Hematopoietic multipotent progenitor cell treated with erythropoietin and hydrocortisone succinate and interleukin-3 and kit ligand, for 4 days (in vitro differentiated cells): ENCODE measurements at regions not wholly inside any gene's neighbourhood (a gene's known extent, or its start where the extent isn't known, plus 50 kb on each side); places are given as distances from the start of the nearest gene placed in this dataset.
"Not testable (repeated sequence)": the region's sequence is repeated elsewhere in the genome, so short reads cannot be mapped to it uniquely, and the experiment has no call there.

ENCODE experiments used
- DNase-seq: peaks from one replicate; pipeline ENCODE4 v3.0.0-alpha.2; 2015

DNA sequence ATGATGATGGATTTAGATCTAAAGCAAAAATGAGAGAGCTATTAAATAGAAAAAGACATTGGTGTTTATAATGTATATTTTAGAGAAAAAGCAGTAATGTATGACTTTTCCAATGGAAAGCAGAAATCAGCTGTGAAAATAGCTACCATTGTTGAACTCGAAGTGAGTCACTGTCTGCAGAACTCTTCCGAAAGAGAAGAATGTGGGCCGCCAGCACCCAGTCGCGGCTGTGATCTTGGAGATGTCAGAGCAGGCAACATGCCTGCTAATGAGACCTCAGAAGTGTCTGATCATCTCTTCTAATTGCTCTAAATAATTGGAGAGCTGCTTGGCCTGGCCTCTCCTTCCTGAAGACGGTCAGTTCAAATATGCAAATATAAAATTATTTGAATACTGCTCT, 333.6 kb upstream of the RUNX1 start:
- DNase-seq: no peak

DNA sequence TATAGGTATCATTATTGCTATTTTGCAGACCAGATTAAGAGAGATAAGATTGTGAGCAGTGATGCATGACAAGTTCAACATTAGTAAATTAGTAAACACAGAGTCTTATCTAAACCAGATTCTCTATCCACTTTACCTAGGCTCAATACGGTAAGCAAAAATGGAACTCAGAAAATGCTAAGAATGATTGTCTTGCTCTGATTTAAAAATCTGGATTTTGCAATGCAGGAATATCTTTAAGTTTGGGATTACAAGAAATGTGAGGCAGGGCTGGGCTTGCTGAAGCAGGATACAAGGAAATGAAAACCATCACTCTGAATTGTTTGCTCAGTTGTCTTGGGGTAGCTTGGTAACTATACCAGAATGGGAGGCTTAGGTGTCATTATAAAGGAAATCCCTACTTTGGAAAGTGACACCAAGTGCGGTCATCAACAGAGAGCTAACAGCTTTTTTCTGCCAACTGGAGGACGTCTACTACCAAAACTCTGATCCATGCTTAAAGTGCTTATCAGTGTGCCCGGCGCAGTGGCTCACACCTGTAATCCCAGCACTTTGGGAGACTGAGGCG, 332.7 kb upstream of the RUNX1 start:
- no peak for DNase-seq

DNA sequence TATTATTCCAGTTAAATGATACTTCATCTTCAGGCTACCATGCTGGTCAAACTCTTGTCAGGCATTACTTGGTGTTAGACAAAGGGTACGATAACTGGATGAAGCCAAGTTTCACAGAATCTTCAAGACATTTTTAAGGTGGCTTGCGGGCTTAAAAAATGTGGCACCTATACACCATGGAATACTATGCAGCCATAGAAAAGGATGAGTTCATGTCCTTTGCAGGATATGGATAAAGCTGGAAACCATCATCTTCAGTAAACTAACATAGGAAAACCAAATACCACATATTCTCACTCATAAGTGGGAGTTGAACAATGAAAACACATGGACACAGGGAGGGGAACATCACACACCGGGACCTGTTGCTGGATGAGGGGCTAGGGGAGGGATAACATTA, 331.2 kb upstream of the RUNX1 start:
- DNase-seq: not testable (repeated sequence)

DNA sequence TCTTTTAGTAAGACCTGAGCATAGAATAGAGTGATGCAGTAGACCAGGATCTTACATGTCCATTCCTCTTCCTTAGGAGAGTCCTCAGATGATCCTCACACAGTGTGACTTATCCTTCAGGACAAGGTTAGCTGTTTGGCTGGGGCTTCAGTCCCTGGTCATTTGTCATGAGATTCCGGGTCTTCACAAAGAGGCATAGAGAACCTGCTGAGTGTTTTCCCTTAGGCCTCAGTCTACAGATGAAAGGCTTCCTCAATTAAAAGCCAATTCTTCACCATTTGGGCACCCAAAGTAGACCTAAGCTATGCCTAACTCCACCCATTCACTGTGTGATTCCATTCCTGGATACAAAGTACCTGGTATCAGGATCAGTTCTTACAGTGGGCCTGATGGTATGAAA, 329.8 kb upstream of the RUNX1 start:
- DNase-seq: no peak

DNA sequence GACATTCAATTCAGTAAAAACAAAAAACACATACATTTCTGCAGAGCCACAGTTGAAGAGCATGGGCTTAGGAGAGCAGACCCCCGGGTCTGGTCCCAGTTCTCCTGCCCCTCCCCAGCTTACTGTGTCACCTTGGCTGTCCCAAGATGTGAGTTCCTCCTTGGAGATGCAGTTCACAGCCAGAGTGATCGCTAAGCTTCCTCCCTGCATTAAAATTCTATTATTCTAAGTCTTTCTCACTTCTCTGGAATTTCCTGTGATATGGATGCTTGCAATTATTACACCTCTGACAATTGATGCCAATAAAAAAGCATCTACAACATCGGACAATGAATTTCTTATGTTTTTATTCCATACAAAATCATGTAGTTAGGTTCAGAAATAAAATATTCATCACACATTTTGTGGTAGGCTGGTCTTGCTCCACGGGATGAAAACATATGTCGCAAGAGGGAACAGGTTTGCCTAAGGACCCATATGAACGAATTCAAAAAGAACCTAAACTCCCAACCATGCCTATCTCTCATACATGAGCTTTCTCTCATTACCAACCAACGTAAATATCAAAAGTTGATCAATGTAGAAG, 328.5 kb upstream of the RUNX1 start:
- DNase-seq: no peak

DNA sequence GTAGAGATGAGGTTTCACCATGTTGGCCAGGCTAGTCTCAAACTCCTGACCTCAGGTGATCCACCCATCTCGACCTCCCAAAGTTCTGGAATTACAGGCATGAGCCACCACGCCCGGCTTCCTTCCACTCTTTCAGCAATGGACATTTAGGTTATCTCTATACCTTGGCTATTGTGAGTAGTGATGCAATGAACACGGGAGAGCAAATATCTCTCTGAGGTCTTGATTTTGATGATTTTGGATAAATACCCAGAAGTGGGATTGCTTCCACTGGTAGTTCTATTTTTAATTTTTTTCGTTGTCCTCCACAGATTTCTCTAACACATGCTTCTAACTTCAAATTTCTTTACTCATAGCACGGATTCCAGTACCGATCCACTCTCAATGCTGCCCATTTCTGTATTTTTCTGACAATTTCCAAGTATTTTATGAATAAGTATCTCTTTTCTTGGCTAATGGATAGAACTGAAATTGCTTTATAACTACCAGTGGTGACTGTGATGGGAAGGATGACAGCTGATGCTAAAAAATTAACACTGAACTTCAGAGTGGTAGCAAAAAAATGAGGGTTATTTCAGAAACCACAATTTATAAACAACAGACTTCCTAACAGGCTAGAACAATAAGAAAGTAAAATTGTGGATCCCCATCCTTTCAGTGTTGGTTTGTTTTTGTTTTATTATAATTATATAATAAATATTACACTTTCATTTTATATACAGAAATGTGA, 327.5 kb upstream of the RUNX1 start:
- DNase-seq: no peak

DNA sequence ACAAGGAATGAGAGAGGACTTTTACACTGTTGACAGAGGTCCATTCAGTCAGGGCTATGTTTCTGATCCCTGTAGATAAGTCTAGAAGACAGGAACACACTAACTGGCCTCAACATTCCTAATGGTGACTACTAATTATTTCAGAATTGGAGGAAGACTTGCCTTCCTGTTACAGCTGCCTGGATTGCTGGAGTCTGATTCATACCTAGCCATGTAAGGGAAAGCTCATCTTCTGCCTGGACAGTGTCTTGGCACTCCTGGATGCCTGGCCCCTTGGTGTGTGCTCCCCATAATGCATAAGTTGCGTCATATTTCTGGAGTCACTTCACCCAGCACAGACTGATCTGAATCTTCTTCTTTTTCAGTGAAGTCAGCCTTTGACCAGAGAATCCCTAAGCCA, 326.0 kb upstream of the RUNX1 start:
- DNase-seq: no peak

DNA sequence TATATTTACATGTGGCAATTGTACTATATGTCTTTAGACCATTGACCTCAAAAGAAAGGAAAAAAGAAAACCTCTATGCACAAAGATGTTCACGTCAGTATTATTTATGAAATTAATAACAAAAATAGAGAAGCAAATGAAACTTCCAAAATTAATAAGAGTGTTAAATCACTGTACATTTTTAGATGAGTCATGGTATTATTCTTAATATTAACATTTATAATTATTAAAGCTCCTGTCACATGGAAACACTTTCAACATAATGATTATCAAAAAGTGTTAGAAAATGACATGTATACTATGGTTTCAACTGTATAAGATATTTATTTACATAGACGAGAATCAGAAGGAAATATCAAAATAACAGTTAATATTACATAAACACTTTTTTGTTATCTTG, 324.9 kb upstream of the RUNX1 start:
- DNase-seq: no peak

DNA sequence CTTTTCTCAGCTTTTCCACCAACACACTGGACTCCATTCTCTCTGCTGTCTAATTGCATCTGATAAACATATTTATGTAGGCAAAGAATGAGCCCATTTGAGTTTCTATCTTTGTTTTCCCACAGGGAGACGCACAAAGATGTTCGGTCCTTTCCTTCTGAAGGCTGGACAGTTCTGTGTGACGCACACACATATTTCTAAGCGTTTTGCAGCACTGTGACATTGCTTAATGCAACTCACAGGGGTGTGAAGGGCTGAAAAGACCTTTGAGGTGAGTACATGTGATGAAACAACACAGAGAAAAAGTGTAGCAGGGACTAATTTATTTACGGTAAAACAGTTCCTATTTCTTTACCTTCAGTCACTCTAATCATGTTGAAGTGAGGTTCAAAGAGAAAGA, 323.1 kb upstream of the RUNX1 start:
- DNase-seq: no peak

DNA sequence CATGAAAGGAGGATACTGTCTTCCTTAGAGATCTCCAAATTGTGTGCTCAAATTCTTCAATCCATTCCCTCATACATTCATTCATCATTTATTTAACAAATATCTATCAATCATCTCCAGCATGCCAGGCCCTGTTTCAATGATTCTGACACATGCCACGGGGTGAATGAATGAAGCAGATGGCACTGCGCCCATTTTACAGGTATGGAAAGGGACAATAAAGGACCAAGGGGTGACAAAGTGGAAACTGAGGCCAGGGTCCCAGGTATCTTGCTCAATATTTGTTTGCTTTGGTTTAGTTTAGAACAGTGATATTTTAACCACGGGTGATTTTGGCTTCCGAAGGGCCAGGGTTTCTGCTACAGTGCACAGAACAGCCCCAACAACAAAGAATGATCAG, 321.6 kb upstream of the RUNX1 start:
- DNase-seq: no peak

DNA sequence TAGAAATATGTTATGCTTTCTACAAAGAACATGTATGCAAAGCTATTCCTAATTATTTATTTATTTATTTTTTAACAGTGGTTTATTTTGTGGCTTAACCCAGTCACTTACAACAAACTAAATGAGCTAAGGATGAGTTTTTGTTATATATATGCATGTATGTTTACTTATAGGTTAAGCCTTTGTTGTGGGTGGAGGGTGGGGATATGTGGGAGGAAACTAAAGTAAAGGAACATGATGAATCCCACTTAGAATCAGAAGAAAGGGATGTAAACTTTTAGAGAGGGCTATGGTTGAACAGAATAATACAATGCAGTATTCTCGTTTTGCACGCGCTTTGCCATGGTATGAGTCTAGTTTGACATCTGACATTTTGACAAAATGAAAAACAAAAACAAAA, 321.0 kb upstream of the RUNX1 start:
- DNase-seq: no peak

DNA sequence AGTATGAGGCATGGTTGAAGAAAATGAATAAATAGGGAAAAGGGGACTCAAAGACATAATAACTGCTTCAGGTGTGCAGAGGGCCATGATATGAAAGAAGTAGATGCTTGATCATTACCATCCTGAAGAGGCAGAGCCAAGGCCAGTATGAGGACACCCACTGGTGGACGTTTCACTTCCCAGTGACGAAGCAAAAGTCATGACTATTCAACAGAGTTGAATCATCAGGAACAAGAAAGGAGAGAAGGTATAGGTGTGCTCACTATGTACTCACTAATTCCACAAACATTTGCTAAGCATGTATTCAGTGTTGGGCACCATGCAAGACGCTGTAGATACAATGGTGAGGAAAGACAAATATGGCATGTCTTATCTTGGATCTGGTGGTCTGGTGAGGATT, 319.2 kb upstream of the RUNX1 start:
- no peak for DNase-seq

DNA sequence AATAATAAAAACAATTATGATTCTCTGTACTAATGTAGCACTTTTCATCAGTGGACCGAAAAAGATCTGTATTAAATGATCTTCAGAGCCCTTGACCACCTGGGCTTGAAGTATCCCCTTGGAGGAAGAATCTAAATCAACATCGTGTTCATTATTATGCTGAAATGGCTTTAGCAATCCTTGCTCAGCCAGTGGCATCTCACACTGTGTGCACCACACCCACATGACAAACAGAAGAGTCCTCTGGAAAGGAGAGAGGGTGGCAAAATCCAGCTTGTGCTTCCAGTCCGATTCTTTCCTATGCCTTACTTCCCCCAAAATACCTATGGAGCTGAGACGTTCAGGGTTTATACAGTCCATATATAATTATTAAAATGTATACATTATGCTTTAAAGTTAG, 318.5 kb upstream of the RUNX1 start:
- no peak for DNase-seq

DNA sequence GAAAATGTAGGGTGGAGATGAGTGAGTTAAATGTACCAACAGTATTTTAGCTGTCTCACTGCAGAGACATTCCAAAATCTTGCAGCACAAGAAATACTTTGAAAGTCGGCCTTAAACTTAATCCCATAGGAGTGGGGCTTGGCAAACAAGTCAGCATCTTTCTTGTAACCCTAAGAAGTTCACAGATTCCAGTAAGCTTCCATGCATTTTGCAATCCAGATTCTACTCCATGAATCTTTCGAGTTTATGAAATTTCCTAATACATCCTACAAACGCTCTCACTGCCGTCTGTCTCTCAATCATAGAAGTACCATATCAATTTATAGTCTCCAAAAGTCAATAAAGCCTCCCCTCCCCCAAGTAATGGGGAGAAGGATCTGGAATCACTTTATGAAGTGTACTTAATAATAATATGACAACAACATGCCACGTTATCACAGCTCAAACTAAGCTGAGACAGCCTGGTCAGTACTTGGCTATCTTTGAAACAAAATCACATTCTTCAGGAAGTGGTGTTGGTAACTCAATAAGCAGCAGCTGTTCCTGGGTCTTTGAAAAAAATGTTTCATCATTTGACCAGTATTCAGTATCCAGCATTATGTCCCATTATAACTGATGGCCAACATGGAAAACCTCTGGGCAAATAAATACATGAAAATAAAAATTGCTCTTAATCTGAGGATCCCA, 317.4 kb upstream of the RUNX1 start:
- no peak for DNase-seq

DNA sequence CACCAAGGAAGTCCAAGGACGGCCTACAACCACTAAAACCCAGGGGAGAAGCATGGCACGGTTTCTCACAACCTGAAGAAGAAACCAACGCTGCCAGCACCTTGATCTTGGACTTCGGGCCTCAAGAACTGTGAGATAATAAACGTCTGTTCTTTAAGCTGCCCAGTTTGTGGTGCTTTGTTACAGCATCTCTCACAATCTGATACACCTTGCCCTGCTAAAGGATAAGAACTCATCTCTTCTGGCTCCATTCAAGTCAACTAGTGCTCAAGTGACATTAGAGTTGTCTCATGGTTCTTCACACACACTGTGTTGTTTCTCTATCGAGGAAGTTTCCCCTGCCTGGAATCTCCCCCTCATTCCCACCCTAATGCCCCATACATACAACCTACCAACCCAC, 314.4 kb upstream of the RUNX1 start:
- no peak for DNase-seq

DNA sequence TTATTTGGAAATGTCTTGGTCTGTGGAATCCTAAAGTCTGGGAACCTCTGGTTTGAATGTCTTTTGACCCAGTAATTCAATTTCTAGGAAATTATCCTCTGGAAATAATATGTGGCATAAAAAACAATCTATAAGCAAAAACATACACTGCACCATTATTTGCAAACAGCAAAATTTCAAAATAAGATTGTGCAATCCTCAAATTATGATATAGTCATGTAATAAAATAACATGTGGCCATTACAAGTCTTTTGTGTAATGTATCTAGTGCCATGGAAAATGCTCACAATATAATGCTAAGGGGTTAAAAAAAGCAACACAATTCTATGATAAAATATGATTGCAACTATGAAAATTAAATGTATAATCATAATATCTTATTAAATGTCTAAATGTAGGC, 312.9 kb upstream of the RUNX1 start:
- DNase-seq: no peak

DNA sequence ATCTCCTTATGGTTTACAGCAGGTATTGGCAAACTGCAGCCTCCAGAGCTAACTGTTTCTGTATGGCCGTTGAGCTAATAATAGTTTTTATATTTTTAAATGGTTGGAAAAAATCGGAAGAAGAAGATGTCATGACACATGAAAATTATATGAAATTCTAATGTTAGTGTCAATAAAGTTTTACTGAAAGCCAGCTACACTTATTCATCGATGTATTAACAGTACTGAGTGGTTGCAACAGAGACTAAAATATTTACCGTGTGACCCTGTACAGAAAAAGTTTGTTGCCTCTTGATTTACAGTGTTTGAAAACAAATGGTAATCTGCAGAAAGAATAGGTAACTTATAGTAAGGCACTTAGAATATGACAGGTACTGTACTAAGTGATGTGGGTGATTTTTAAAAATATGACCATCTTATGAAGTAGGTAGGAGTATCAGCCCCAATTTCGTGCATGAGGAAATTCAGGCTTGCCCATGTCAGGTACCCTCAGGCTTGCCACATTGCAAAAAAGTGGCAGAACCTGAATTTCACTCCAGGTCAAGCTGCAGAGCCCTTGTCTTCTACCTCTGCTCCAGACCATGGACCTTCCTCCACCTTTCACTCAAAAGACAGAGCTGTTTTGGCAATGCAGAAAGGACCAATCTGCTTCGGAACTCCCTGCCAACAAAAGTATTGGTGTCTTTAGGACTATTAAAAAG, 311.9 kb upstream of the RUNX1 start:
- DNase-seq: no peak

DNA sequence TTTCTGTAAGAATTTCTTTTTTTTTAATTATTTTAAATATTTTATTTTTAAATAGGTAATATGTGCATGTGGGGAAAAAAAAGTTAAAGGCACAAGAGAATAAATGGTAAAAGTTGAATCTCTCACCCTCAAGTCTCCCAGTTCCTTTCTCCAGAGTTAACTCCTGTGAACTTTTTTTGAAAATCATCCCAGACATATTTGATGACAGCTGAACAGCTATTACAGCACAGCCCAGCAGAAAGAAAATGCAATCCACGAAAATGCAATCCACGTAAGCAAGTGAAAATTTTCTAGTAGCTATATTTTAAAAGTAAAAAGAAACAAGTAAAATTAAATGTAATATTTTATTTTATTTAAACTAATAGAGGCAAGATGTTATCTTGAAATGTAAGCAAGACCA, 310.0 kb upstream of the RUNX1 start:
- DNase-seq: no peak

DNA sequence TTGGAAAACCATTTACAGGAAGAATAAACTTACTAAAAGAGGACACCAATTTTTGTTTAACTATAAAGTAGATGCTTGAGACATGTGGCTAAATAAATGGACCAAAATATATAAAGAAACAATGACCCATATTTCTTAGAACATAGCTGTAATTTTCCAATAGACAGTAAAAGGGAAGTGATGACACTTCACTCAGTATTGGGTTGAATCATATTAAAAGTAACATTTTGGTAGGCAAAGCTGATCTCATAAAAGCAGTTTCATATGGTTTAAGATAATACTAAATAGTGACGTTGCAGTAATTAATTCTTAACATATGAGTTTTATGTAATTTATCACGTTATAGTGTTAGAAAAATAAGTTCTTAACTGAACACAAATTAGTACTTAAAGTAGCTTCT, 308.9 kb upstream of the RUNX1 start:
- DNase-seq: no peak

DNA sequence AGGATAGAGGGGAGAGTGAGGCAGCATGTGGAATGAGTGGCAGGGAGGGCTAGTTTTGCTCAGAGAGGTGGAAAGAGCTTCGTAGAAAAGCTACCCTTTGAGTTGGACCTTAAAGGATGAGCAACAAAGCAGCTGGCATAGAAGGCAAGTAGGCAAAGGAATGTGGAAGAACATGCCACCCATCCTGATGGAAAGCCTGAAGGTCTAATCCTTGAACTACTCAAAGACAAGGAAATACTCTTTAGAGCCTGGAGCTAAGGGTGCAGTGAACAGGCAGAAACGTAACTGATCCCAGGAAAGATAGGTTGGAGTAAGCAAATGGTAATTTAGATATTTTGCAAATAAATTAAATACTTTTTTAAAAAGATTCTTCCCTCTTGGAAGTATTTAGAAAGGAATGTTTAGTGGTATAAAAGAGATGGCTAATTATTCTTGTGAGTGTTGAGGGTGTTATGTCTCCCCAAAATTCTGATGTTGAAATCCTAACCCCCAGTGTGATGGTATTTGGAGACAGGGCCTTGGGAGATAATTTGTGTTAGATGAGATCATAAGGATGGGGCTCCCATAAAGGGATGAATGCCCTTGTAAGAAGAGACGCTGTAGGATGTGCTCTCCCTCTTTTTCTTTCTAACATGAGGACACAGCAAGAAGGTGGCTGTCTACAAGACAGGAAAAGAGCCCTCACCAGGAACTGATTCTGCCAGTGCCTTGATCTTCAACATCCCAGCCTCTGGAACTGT, 308.1 kb upstream of the RUNX1 start:
- DNase-seq: no peak

DNA sequence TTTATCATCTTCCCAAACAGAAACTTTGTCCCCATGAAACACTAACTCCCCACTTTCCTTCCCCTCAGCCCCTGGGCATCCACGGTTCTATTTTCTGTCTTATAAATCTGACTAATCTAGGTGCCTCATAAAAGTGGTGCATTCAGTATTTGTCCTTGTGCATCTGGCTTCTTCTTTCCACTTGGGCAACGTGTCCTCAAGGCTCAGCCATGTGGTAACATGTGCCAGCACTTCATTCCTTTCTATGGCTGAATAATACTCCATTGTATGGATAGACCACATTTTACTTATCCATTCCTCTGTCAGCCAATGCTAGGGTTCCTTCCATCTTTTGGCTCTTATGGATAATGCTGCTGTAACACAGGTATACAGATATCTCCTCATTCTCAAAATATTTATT, 305.0 kb upstream of the RUNX1 start:
- no peak for DNase-seq

DNA sequence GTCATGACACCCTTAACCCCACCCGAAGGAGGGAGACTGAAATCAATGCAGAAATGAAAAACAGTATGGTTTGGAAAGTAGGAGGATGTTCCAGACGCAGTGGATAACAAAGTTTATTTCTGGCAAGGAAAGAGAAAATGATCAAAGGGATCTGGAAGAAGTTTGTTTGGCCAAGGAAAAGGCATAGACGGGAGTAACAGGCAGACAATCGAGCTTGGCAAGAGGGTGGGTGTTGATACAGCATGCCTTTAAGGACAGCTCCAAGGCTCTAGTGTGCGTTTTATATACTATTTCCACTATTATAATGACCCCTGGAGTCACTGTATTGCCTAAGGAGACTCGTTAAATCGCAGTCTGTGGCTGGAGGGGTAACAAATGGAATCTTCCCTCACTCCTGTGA, 303.7 kb upstream of the RUNX1 start:
- DNase-seq: no peak
